ENCODE measurements at regions not wholly inside any gene's neighbourhood (a gene's known extent, or its start where the extent isn't known, plus 50 kb on each side); places are given as distances from the start of the nearest gene placed in this dataset.

GRCh38 chr4:22984390-22984789, 291.7 kb downstream of the GBA3 start:
- no peak for DNase-seq (ENCODE audit: low spot score)
- TF ChIP-seq CTCF (IDR thresholded peaks at IDR 0.05) (no peak), POLR2A (IDR thresholded peaks at IDR 0.05) (no peak), POLR2AphosphoS5 (IDR thresholded peaks at IDR 0.05) (no peak)
- Histone ChIP-seq H3K36me3 (no peaks in the 10 kb centered on the region), H3K4me1 (replicated peaks) (no peaks in the 10 kb centered on the region), H3K9me3 (no peaks in the 10 kb centered on the region), H3K4me3 (no peak overlapping the region), H3K27ac (no peak overlapping the region), H3K27me3 (replicated peaks; ENCODE audit: insufficient read depth) (no peaks in the 10 kb centered on the region)
- 78% methylated on average over 2 of the region's 2 CpGs for WGBS
- intact Hi-C loops (cut with DNase I) = no loop called here

- Histone ChIP-seq H3K27me3 (replicated peaks; ENCODE audit: insufficient read depth) (no peaks in the 10 kb centered on the region), H3K27ac (no peak overlapping the region), H3K9me3 (no peaks in the 10 kb centered on the region), H3K36me3 (no peaks in the 10 kb centered on the region), H3K4me3 (no peak overlapping the region), H3K4me1 (replicated peaks) (no peaks in the 10 kb centered on the region)
- TF ChIP-seq CTCF (IDR thresholded peaks at IDR 0.05) (no peak), POLR2AphosphoS5 (IDR thresholded peaks at IDR 0.05) (no peak), POLR2A (IDR thresholded peaks at IDR 0.05) (no peak)
- no peak for DNase-seq (ENCODE audit: low spot score)
- intact Hi-C loops (cut with DNase I) = no loop called here
Observed at GRCh38 chr4:22978656-22979055, 285.9 kb downstream of the GBA3 start.

GRCh38 chr4:22970665-22971064, 277.9 kb downstream of the GBA3 start:
- Histone ChIP-seq H3K4me1 (replicated peaks) (no peaks in the 10 kb centered on the region), H3K9me3 (no peaks in the 10 kb centered on the region), H3K27ac (no peak overlapping the region), H3K27me3 (replicated peaks; ENCODE audit: insufficient read depth) (no peaks in the 10 kb centered on the region), H3K4me3 (no peak overlapping the region), H3K36me3 (no peaks in the 10 kb centered on the region)
- DNase-seq (ENCODE audit: low spot score) = no peak
- no peak for TF ChIP-seq CTCF (IDR thresholded peaks at IDR 0.05)
- TF ChIP-seq POLR2A (IDR thresholded peaks at IDR 0.05) = no peak
- no peak for TF ChIP-seq POLR2AphosphoS5 (IDR thresholded peaks at IDR 0.05)
- WGBS = 81% methylated on average over 1 of the region's 1 CpG
- intact Hi-C loops (cut with DNase I) = no loop called here

GRCh38 chr4:22969287-22969896, 276.7 kb downstream of the GBA3 start:
- Histone ChIP-seq H3K4me1 (replicated peaks) (no peaks in the 10 kb centered on the region), H3K27me3 (replicated peaks; ENCODE audit: insufficient read depth) (no peaks in the 10 kb centered on the region), H3K4me3 (no peak overlapping the region), H3K36me3 (no peaks in the 10 kb centered on the region), H3K27ac (no peak overlapping the region), H3K9me3 (no peaks in the 10 kb centered on the region)
- DNase-seq (ENCODE audit: low spot score) = no peak
- 40% methylated on average over 4 of the region's 4 CpGs for WGBS
- no peak for TF ChIP-seq CTCF (IDR thresholded peaks at IDR 0.05)
- TF ChIP-seq POLR2A (IDR thresholded peaks at IDR 0.05) = no peak
- TF ChIP-seq POLR2AphosphoS5 (IDR thresholded peaks at IDR 0.05) = no peak
- intact Hi-C loops (cut with DNase I) = no loop called here

- Histone ChIP-seq H3K9me3 (no peaks in the 10 kb centered on the region), H3K27me3 (replicated peaks; ENCODE audit: insufficient read depth) (no peaks in the 10 kb centered on the region), H3K4me3 (no peak overlapping the region), H3K36me3 (no peaks in the 10 kb centered on the region), H3K27ac (no peak overlapping the region), H3K4me1 (replicated peaks) (no peaks in the 10 kb centered on the region)
- DNase-seq (ENCODE audit: low spot score) = no peak
- TF ChIP-seq POLR2AphosphoS5 (IDR thresholded peaks at IDR 0.05) (no peak), POLR2A (IDR thresholded peaks at IDR 0.05) (no peak), CTCF (IDR thresholded peaks at IDR 0.05) (no peak)
- 21% methylated on average over 4 of the region's 4 CpGs for WGBS
- intact Hi-C loops (cut with DNase I) = no loop called here
Observed at GRCh38 chr4:22962295-22962694, 269.6 kb downstream of the GBA3 start.

All from prostate gland (tissue), 2 donors.